ENCODE measurements at regions not wholly inside any gene's neighbourhood (a gene's known extent, or its start where the extent isn't known, plus 50 kb on each side); places are given as distances from the start of the nearest gene placed in this dataset.

GRCh38 chr19:32291876-32292275 is 53.5 kb upstream of the ZNF507 start (continued):
- TF ChIP-seq SAP30 (IDR thresholded peaks at IDR 0.05; ENCODE audit: insufficient read depth, insufficient replicate concordance, low read length), result no peak
- no peak for TF ChIP-seq NANOG (IDR thresholded peaks at IDR 0.05; ENCODE audit: insufficient read depth, low read depth, low read length, poor library complexity, severe bottlenecking)
- no peak for TF ChIP-seq RFX5 (IDR thresholded peaks at IDR 0.05; ENCODE audit: borderline replicate concordance, low read depth, low read length)
- TF ChIP-seq ZNF274 (IDR thresholded peaks at IDR 0.05; ENCODE audit: borderline replicate concordance, extremely low read depth, low read length), result no peak
- TF ChIP-seq BRCA1 (IDR thresholded peaks at IDR 0.05; ENCODE audit: low read depth, low read length), result no peak
- TF ChIP-seq POLR2A (IDR thresholded peaks at IDR 0.05; ENCODE audit: control extremely low read depth in 1 of 2, low read depth in 2 of 2, low read length in 2 of 2), result no peak
- no peak for TF ChIP-seq EP300 (IDR thresholded peaks at IDR 0.05; ENCODE audit: borderline replicate concordance in 1 of 2, low read depth in 2 of 2, low read length in 2 of 2)
- no peak for TF ChIP-seq CHD1 (IDR thresholded peaks at IDR 0.05; ENCODE audit: low read depth, low read length)
- TF ChIP-seq CREB1 (IDR thresholded peaks at IDR 0.05), result no peak
